Hepatocyte (in vitro differentiated cells): ENCODE measurements at regions not wholly inside any gene's neighbourhood (a gene's known extent, or its start where the extent isn't known, plus 50 kb on each side); places are given as distances from the start of the nearest gene placed in this dataset.

Experiments
- EZH2 ChIP-seq: fragments of 200-600 bp; sonication (generic); IDR thresholded peaks from 2 replicates; pipeline ENCODE4 v1.6.1; 2016; ENCODE audit warnings: antibody characterized with exemption, mild to moderate bottlenecking, borderline replicate concordance
- EZH2phosphoT487 ChIP-seq: fragments of 200-600 bp; sonication (generic); IDR thresholded peaks from one replicate; pipeline ENCODE4 v1.6.1; 2018; ENCODE audit warnings: antibody characterized with exemption, mild to moderate bottlenecking, low read depth, moderate library complexity; ENCODE audit not compliant: unreplicated experiment, severe bottlenecking
- TF ChIP-seq, protein P1 (sequence below): fragments of 200-600 bp; sonication (generic); IDR thresholded peaks from 2 replicates; pipeline ENCODE4 v1.5.1; 2016; ENCODE audit warnings: antibody characterized with exemption, mild to moderate bottlenecking; ENCODE audit not compliant: poor library complexity

DNA sequence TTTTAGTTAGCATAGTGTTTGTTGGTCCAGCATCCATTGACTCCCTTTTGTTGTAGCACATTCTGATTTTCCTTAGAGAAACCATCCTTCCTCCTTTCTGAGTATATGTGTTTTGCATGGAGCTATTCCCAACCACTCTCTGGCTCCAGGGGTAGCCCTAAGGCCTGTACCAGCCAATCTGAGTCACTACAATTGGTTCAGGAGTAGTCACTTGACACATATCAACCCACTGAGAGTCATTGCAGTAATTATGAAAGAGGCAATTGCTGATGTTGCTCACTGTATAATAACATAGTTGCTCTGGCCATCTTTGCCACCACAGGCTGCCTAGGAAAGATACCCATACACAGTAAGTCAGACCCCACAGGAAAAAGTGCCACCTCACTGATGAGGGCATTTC is 71.2 kb upstream of the GRID2 start:
- TF ChIP-seq, protein P1, sequence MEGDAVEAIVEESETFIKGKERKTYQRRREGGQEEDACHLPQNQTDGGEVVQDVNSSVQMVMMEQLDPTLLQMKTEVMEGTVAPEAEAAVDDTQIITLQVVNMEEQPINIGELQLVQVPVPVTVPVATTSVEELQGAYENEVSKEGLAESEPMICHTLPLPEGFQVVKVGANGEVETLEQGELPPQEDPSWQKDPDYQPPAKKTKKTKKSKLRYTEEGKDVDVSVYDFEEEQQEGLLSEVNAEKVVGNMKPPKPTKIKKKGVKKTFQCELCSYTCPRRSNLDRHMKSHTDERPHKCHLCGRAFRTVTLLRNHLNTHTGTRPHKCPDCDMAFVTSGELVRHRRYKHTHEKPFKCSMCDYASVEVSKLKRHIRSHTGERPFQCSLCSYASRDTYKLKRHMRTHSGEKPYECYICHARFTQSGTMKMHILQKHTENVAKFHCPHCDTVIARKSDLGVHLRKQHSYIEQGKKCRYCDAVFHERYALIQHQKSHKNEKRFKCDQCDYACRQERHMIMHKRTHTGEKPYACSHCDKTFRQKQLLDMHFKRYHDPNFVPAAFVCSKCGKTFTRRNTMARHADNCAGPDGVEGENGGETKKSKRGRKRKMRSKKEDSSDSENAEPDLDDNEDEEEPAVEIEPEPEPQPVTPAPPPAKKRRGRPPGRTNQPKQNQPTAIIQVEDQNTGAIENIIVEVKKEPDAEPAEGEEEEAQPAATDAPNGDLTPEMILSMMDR, result no peak
- TF ChIP-seq EZH2, result no peak
- no peak for TF ChIP-seq EZH2phosphoT487
